Neural progenitor cell (in vitro differentiated cells): ENCODE measurements at regions not wholly inside any gene's neighbourhood (a gene's known extent, or its start where the extent isn't known, plus 50 kb on each side); places are given as distances from the start of the nearest gene placed in this dataset.

Source experiments
- DNase-seq: peaks from one replicate; pipeline ENCODE4 v3.0.0-alpha.2; 2016; ENCODE audit warnings: low spot score
- H2AFZ ChIP-seq: fragments of 200-600 bp; sonication (generic); replicated peaks from 2 replicates; pipeline ENCODE4 v1.6.1; 2016; ENCODE audit warnings: antibody characterized with exemption
- H3F3A ChIP-seq: fragments of 200-600 bp; sonication (generic); 2 replicates; pipeline ENCODE4 v1.6.1; 2016; ENCODE audit warnings: antibody characterized with exemption, low read depth
- H3K27ac ChIP-seq: fragments of 200-600 bp; sonication (generic); 2 replicates; pipeline ENCODE4 v1.5.1; 2016; ENCODE audit warnings: mild to moderate bottlenecking
- H3K27me3 ChIP-seq: fragments of 200-600 bp; sonication (generic); 2 replicates; pipeline ENCODE4 v1.6.1; 2016; ENCODE audit warnings: mild to moderate bottlenecking, moderate library complexity
- H3K36me3 ChIP-seq: fragments of 200-600 bp; sonication (generic); 2 replicates; pipeline ENCODE4 v1.5.1; 2016
- H3K4me1 ChIP-seq: fragments of 200-600 bp; sonication (generic); 2 replicates; pipeline ENCODE4 v1.6.1; 2016; ENCODE audit warnings: mixed run types
- H3K4me2 ChIP-seq: fragments of 200-600 bp; sonication (generic); 2 replicates; pipeline ENCODE4 v1.6.1; 2016
- H3K4me3 ChIP-seq: fragments of 200-600 bp; sonication (generic); 2 replicates; pipeline ENCODE4 v1.5.1; 2016
- H3K79me2 ChIP-seq: fragments of 200-600 bp; sonication (generic); 2 replicates; pipeline ENCODE4 v1.6.1; 2016; ENCODE audit warnings: low read depth
- H3K9ac ChIP-seq: fragments of 200-600 bp; sonication (generic); 2 replicates; pipeline ENCODE4 v1.6.1; 2016
- H3K9me3 ChIP-seq: fragments of 200-600 bp; sonication (generic); 2 replicates; pipeline ENCODE4 v1.5.1; 2016; ENCODE audit warnings: low read depth
- H4K20me1 ChIP-seq: fragments of 200-600 bp; sonication (generic); 2 replicates; pipeline ENCODE4 v1.6.1; 2016; ENCODE audit warnings: low read depth
- H3K27ac Mint-ChIP-seq: 3 replicates; pipeline ENCODE4 v1.8.0; 2021; ENCODE audit warnings: mixed read lengths
- H3K27me3 Mint-ChIP-seq: 2 replicates; pipeline ENCODE4 v1.8.0; 2022; ENCODE audit warnings: low read depth, mild to moderate bottlenecking, inconsistent platforms, moderate library complexity, mixed read lengths; ENCODE audit not compliant: insufficient read depth
- H3K36me3 Mint-ChIP-seq: 3 replicates; pipeline ENCODE4 v1.8.0; 2021; ENCODE audit warnings: mixed read lengths
- H3K4me1 Mint-ChIP-seq: 3 replicates; pipeline ENCODE4 v1.8.0; 2021; ENCODE audit warnings: mixed read lengths
- H3K4me3 Mint-ChIP-seq: 3 replicates; pipeline ENCODE4 v1.8.0; 2021; ENCODE audit warnings: mild to moderate bottlenecking, moderate library complexity, mixed read lengths
- H3K9me3 Mint-ChIP-seq: 3 replicates; pipeline ENCODE4 v1.8.0; 2020; ENCODE audit warnings: mixed read lengths
- CTCF ChIP-seq: fragments of 200-600 bp; sonication (generic); IDR thresholded peaks from 2 replicates; pipeline ENCODE4 v1.5.1; 2017; ENCODE audit warnings: antibody characterized with exemption, mild to moderate bottlenecking
- EZH2 ChIP-seq: fragments of 200-600 bp; sonication (generic); IDR thresholded peaks from 2 replicates; pipeline ENCODE4 v1.6.1; 2017; ENCODE audit warnings: antibody characterized with exemption, mild to moderate bottlenecking, moderate library complexity
- EZH2phosphoT487 ChIP-seq: fragments of 200-600 bp; sonication (generic); IDR thresholded peaks from 2 replicates; pipeline ENCODE4 v1.6.1; 2017; ENCODE audit warnings: antibody characterized with exemption

GRCh38 chr13:59584761-59585670, 578.7 kb downstream of the DIAPH3 start:
- TF ChIP-seq EZH2 (no peak), EZH2phosphoT487 (no peak), CTCF (no peak)
- no peaks in the 10 kb centered on the region for H3K79me2 ChIP-seq
- no peak overlapping the region for H3K27ac ChIP-seq
- Mint-ChIP-seq H3K27ac (no peak overlapping the region), H3K4me1 (peaks cover 24% of the 10 kb centered on the region), H3K9me3 (peaks cover 2% of the 10 kb centered on the region), H3K27me3 (peaks cover 2% of the 10 kb centered on the region), H3K36me3 (no peaks in the 10 kb centered on the region), H3K4me3 (no peak overlapping the region)
- no peak overlapping the region for H3K4me2 ChIP-seq
- H3K9me3 ChIP-seq: no peaks in the 10 kb centered on the region
- DNase-seq: no peak
- no peaks in the 10 kb centered on the region for H3K27me3 ChIP-seq
- peaks cover 26% of the 10 kb centered on the region for H3F3A ChIP-seq
- H3K9ac ChIP-seq: no peak overlapping the region
- H2AFZ ChIP-seq: no peak overlapping the region
- no peak overlapping the region for H3K4me3 ChIP-seq
- H3K4me1 ChIP-seq: peaks cover 35% of the 10 kb centered on the region
- no peaks in the 10 kb centered on the region for H3K36me3 ChIP-seq
- H4K20me1 ChIP-seq: no peaks in the 10 kb centered on the region

- TF ChIP-seq EZH2: no peak
- no peak for TF ChIP-seq EZH2phosphoT487
- no peak for TF ChIP-seq CTCF
- H3K9me3 Mint-ChIP-seq: peaks cover 5% of the 10 kb centered on the region
- Histone ChIP-seq H3K27ac (no peak overlapping the region), H3K27me3 (no peaks in the 10 kb centered on the region), H3K79me2 (no peaks in the 10 kb centered on the region), H3F3A (peaks cover 26% of the 10 kb centered on the region), H3K9ac (no peak overlapping the region), H3K9me3 (no peaks in the 10 kb centered on the region), H3K4me3 (no peak overlapping the region), H3K4me1 (peaks cover 35% of the 10 kb centered on the region), H2AFZ (no peak overlapping the region), H3K36me3 (no peaks in the 10 kb centered on the region), H3K4me2 (no peak overlapping the region), H4K20me1 (no peaks in the 10 kb centered on the region)
- H3K36me3 Mint-ChIP-seq: no peaks in the 10 kb centered on the region
- no peak overlapping the region for H3K27ac Mint-ChIP-seq
- DNase-seq: no peak
- peaks cover 24% of the 10 kb centered on the region for H3K4me1 Mint-ChIP-seq
- peaks cover 2% of the 10 kb centered on the region for H3K27me3 Mint-ChIP-seq
- H3K4me3 Mint-ChIP-seq: no peak overlapping the region
Measured at GRCh38 chr13:59587030-59587429, 576.7 kb downstream of the DIAPH3 start.

GRCh38 chr13:59587971-59588716, 575.6 kb downstream of the DIAPH3 start:
- Histone ChIP-seq H3K4me2 (peak overlapping the region; percentile 74), H3K4me3 (peak overlapping the region; percentile 7), H3F3A (peaks cover 26% of the 10 kb centered on the region), H2AFZ (no peak overlapping the region), H3K27ac (peak overlapping the region; percentile 42), H3K9me3 (no peaks in the 10 kb centered on the region), H4K20me1 (no peaks in the 10 kb centered on the region), H3K36me3 (no peaks in the 10 kb centered on the region), H3K4me1 (peaks cover 35% of the 10 kb centered on the region), H3K27me3 (no peaks in the 10 kb centered on the region), H3K9ac (no peak overlapping the region), H3K79me2 (no peaks in the 10 kb centered on the region)
- TF ChIP-seq EZH2 (no peak), CTCF (no peak), EZH2phosphoT487 (peak; percentile 58)
- Mint-ChIP-seq H3K27me3 (peaks cover 2% of the 10 kb centered on the region), H3K4me3 (no peak overlapping the region), H3K9me3 (peaks cover 8% of the 10 kb centered on the region), H3K36me3 (no peaks in the 10 kb centered on the region), H3K4me1 (peaks cover 24% of the 10 kb centered on the region), H3K27ac (no peak overlapping the region)
- peak; percentile 48 for DNase-seq
